OCI-LY7 (cell line): ENCODE measurements at regions not wholly inside any gene's neighbourhood (a gene's known extent, or its start where the extent isn't known, plus 50 kb on each side); places are given as distances from the start of the nearest gene placed in this dataset.

Source experiments
- CTCF ChIP-seq: fragments of 200-600 bp; sonication (generic); conservative IDR thresholded peaks from 2 replicates; pipeline ENCODE4 v1.5.1; 2014; ENCODE audit warnings: mild to moderate bottlenecking, antibody characterized with exemption, low read length, moderate library complexity, mixed read lengths
- EZH2phosphoT487 ChIP-seq: fragments of 200-600 bp; sonication (generic); IDR thresholded peaks from 2 replicates; pipeline ENCODE4 v1.6.1; 2018; ENCODE audit warnings: low read depth, borderline replicate concordance, mild to moderate bottlenecking, mixed run types, antibody characterized with exemption, low read length, moderate library complexity, mixed read lengths

- TF ChIP-seq CTCF, result no peak
- no peak for TF ChIP-seq EZH2phosphoT487
Measured at GRCh38 chr18:22026889-22027288, 142.5 kb upstream of the GATA6 start.
